Fibroblast of mammary gland (primary cell): ENCODE measurements at regions not wholly inside any gene's neighbourhood (a gene's known extent, or its start where the extent isn't known, plus 50 kb on each side); places are given as distances from the start of the nearest gene placed in this dataset.

ENCODE experiments used
- DNase-seq: peaks from one replicate; pipeline ENCODE4 v3.0.0-alpha.2; 2010; ENCODE audit warnings: low read depth
- H3K4me3 ChIP-seq: 2 replicates; pipeline ENCODE4 v1.5.1; 2011; ENCODE audit warnings: low read depth, mild to moderate bottlenecking, low read length, moderate library complexity; ENCODE audit not compliant: control insufficient read depth
- CTCF ChIP-seq: conservative IDR thresholded peaks from 2 replicates; pipeline ENCODE4 v1.5.1; 2011; ENCODE audit warnings: low read depth, low read length, inconsistent platforms; ENCODE audit not compliant: control insufficient read depth, insufficient read depth

- DNase-seq, result no peak
- H3K4me3 ChIP-seq, result no peak overlapping the region
These were observed 380.0 kb upstream of the B3GAT1 start for GRCh38 chr11:134792044-134792443.

GRCh38 chr11:134791102-134791501 lies 379.1 kb upstream of the B3GAT1 start:
- no peak overlapping the region for H3K4me3 ChIP-seq
- no peak for DNase-seq
- TF ChIP-seq CTCF, result no peak

More at GRCh38 chr11:134792044-134792443, 380.0 kb upstream of the B3GAT1 start:
- no peak for TF ChIP-seq CTCF

- DNase-seq, result no peak
- H3K4me3 ChIP-seq, result no peak overlapping the region
- TF ChIP-seq CTCF, result no peak
These were observed 377.1 kb upstream of the B3GAT1 start for GRCh38 chr11:134789104-134789503.

GRCh38 chr11:134786636-134787035 lies 374.6 kb upstream of the B3GAT1 start:
- no peak overlapping the region for H3K4me3 ChIP-seq
- no peak for DNase-seq
- TF ChIP-seq CTCF, result no peak

GRCh38 chr11:134785660-134786284 lies 373.7 kb upstream of the B3GAT1 start:
- TF ChIP-seq CTCF, result no peak
- no peak for DNase-seq
- no peak overlapping the region for H3K4me3 ChIP-seq

- no peak overlapping the region for H3K4me3 ChIP-seq
- no peak for TF ChIP-seq CTCF
- DNase-seq, result no peak
These were observed 373.0 kb upstream of the B3GAT1 start for GRCh38 chr11:134785059-134785458.

GRCh38 chr11:134784568-134784967 lies 372.5 kb upstream of the B3GAT1 start:
- DNase-seq, result no peak
- H3K4me3 ChIP-seq, result no peak overlapping the region
- TF ChIP-seq CTCF, result no peak
